ENCODE measurements at regions not wholly inside any gene's neighbourhood (a gene's known extent, or its start where the extent isn't known, plus 50 kb on each side); places are given as distances from the start of the nearest gene placed in this dataset.
"Not testable (repeated sequence)": the region's sequence is repeated elsewhere in the genome, so short reads cannot be mapped to it uniquely, and the experiment has no call there.

DNA sequence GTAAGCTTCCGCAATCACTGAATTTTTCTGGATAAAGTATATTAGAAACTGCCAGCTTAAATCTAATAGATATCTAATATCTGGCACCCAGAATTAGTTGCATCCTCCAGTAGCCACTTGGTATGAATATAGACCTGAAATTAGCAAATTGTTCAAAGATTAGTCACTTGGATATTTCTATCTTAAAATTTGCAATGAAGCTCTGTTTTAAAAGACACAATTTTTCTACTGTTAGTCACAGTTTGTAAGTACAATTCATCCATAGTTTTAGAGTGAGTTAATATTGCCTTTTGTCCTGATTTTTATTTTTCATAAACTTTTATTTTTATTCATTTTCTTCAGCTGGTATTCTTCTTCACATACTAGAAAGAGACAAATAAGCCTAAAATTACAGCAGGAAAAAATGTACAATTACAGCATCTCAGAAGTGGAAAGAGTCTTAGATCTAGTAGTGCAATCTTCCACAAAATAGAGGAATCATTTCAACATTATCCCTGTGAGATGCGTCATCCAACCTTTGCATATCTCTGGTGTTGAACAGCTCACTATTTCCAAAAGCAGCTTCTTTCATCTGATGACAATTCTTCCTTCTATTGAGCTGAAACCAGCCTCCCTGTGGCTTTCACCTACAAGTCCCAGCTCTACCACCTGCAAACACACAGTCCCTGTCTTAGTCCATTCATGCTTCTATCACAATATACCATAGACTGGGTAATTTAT, 190.0 kb upstream of the AR start:
- Mint-ChIP-seq H3K4me3 (no peak overlapping the region), H3K27ac (no peak overlapping the region), H3K27me3 (peaks cover 0 to 4% of the 10 kb centered on the region in 2 donors), H3K9me3 (peaks cover under 1% of the 10 kb centered on the region), H3K36me3 (peaks cover 2% of the 10 kb centered on the region), H3K4me1 (ENCODE audit: low read depth in 2 of 2) (no peaks in the 10 kb centered on the region)
- no peak for DNase-seq (ENCODE audit: low spot score)
- no peak for ATAC-seq

DNA sequence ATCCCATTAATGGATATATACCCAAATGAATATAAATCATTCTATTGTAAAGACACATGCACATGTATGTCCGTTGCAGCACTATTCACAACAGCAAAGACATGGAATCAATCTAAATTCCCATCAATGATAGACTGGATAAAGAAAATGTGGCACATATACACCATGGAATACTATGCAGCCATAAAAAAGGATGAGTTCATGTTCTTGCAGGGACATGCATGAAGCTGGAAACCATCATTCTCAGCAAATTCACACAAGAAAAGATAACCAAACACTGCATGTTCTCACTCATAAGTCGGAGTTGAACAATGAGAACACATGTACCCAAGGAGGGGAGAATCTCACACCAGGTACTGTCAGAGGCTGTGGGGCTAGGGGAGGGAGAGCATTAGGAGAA, 182.6 kb upstream of the AR start:
- not testable (repeated sequence) for DNase-seq (ENCODE audit: low spot score); H3K36me3 Mint-ChIP-seq; H3K27me3 Mint-ChIP-seq; H3K9me3 Mint-ChIP-seq; H3K4me3 Mint-ChIP-seq; H3K4me1 Mint-ChIP-seq (ENCODE audit: low read depth in 2 of 2); H3K27ac Mint-ChIP-seq; ATAC-seq

DNA sequence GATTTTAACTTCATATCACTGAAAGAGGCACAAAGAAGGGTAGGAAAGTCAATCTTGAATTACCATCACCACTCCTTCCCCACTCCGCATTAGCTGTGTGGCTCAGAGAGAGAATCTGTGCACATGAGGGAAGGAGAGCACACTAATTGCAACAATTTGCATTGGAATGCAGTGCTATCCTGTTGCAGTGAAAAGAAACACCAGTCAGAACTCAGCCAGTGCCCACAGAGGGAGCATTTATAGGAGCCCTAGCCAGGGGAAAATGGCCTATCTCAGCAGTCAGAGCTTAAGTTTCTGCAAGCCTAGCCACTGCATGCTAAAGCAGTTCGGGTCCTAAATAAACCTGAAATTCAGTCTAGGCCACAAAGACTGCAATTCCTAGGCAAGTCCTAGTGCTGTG, 159.4 kb upstream of the AR start:
- ATAC-seq (no peak), DNase-seq (ENCODE audit: low spot score) (no peak)
- Mint-ChIP-seq H3K9me3 (peaks cover 7% of the 10 kb centered on the region), H3K27me3 (no peaks in the 10 kb centered on the region), H3K36me3 (peaks cover 4% of the 10 kb centered on the region), H3K4me3 (no peak overlapping the region), H3K4me1 (ENCODE audit: low read depth in 2 of 2) (no peaks in the 10 kb centered on the region), H3K27ac (no peak overlapping the region)

DNA sequence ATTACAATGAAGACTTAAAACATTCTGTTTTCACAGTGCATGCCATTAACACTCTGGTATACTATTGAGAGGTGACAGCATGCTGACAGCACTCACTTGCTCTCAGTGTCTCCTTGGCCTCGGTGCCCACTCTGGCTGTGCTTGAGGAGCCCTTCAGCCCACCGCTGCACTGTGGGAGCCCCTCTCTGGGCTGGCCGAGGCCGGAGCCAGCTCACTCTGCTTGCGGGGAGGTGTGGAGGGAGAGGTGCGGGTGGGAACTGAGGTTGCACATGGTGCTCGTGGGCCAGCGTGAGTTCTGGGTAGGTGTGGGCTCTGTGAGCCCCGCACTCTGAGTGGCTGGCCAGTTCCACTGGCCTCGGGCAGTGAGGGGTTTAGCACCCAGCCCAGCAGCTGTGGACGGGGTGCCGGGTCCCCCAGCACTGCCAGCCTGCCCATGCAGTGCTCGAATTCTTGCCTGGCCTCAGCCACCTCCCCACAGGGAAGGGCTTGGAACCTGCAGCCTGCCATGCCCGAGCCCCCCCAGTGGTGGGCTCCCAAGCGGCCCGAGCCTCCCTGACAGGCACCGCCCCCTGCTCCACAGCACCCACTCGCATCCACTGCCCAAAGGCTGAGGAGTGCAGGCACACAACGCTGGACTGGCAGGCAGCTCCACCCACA, 135.3 kb upstream of the AR start:
- no peaks in the 10 kb centered on the region for H3K9me3 Mint-ChIP-seq
- H3K4me3 Mint-ChIP-seq = no peak overlapping the region
- H3K4me1 Mint-ChIP-seq (ENCODE audit: low read depth in 2 of 2) = no peaks in the 10 kb centered on the region
- H3K27me3 Mint-ChIP-seq = no peaks in the 10 kb centered on the region
- no peak for DNase-seq (ENCODE audit: low spot score)
- ATAC-seq = peak in 1 of 2 donors; percentile 53
- no peak overlapping the region for H3K27ac Mint-ChIP-seq
- no peaks in the 10 kb centered on the region for H3K36me3 Mint-ChIP-seq

DNA sequence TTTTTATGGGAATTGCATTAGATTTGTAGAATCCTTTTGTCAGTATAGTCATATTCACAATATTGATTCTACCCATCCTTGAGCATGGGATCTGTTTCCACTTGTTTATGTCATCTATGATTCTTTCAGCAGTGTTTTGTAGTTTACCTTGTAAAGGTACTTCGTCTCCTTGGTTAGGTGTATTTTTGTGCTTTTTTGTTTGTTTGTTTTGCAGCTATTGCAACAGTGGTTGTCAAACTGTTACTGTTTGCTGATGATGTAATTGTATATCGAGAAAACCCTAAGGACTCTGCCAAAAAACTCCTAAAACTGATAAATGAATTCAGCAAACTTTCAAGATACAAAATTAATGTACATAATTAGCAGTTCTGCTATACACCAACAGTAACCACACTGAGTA, 127.9 kb upstream of the AR start:
- Mint-ChIP-seq H3K4me1 (ENCODE audit: low read depth in 2 of 2) (no peaks in the 10 kb centered on the region), H3K36me3 (no peaks in the 10 kb centered on the region), H3K9me3 (peaks cover 9% of the 10 kb centered on the region), H3K27ac (no peak overlapping the region), H3K27me3 (no peaks in the 10 kb centered on the region), H3K4me3 (no peak overlapping the region)
- DNase-seq (ENCODE audit: low spot score) (no peak), ATAC-seq (no peak)

DNA sequence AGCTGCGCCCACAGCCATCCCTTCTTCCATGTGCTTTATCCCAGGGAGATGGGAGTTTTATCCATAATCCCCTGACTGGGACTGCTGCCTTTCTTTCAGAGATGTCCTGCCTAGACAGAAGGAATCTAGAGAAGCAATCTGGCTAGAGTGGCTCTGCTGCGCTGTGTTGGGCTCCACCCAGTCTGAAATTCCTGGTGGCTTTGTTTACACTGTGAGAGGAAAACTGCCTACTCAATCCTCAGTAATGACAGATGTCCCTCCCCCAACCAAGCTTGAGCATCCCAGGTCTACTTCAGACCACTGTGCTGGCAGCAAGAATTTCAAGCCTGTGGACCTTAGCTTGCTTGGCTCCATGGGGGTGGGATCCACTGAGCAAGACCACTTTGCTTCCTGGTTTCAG, 116.9 kb upstream of the AR start:
- Mint-ChIP-seq H3K4me3 (no peak overlapping the region), H3K4me1 (ENCODE audit: low read depth in 2 of 2) (no peaks in the 10 kb centered on the region)

DNA sequence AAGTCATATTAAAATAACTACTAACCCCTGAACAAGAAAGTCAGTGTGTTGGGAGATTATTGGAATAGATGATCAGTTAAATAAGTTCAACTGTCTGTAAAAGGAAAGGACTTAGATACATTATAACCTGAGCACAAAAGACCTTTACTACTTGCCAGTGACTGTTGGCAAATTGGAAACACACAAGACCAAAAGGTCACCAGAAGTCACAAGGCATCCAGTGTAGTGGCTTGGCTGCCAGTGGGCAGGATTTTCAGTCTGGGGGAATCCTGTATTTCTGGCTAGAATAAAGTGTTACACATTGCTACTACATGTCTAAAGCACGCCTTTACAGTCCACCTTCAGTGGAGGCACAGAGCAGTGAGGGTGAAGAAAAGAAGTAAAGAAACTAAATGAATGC, 108.3 kb upstream of the AR start:
- Mint-ChIP-seq H3K27ac (no peak overlapping the region), H3K27me3 (peaks cover 0 to 12% of the 10 kb centered on the region in 2 donors), H3K4me1 (ENCODE audit: low read depth in 2 of 2) (no peaks in the 10 kb centered on the region), H3K9me3 (peaks cover 8% of the 10 kb centered on the region), H3K4me3 (no peak overlapping the region), H3K36me3 (no peaks in the 10 kb centered on the region)
- DNase-seq (ENCODE audit: low spot score) (no peak), ATAC-seq (no peak)

More for the DNA sequence above, 116.9 kb upstream of the AR start:
- peaks cover 3% of the 10 kb centered on the region for H3K9me3 Mint-ChIP-seq
- H3K27ac Mint-ChIP-seq = no peak overlapping the region
- DNase-seq (ENCODE audit: low spot score) = no peak
- no peak for ATAC-seq
- no peaks in the 10 kb centered on the region for H3K27me3 Mint-ChIP-seq
- H3K36me3 Mint-ChIP-seq = peaks cover 5% of the 10 kb centered on the region

DNA sequence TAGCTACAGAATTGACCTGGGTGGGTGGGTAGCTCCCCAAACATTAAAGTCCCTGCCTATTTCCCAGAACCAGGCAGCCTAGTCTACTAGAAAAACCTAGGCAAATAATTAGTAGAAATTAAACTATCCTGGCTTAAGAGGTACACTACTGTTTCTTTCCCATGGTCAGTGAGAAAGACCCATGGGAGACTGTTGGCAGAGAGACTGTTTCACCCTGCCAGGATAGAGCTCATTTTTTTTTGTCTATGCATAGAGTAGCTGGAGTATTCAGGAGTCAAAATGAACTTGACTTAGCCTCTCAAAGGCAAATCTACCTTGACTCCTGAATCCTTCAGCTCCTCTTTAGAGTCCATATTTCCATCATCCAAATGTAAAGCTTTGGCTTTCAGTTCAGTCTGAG, 107.0 kb upstream of the AR start:
- Mint-ChIP-seq H3K4me1 (ENCODE audit: low read depth in 2 of 2) (no peaks in the 10 kb centered on the region), H3K27ac (no peak overlapping the region), H3K4me3 (no peak overlapping the region), H3K36me3 (no peaks in the 10 kb centered on the region), H3K27me3 (peaks cover 0 to 14% of the 10 kb centered on the region in 2 donors), H3K9me3 (peaks cover 8% of the 10 kb centered on the region)
- no peak for DNase-seq (ENCODE audit: low spot score)
- ATAC-seq = no peak

DNA sequence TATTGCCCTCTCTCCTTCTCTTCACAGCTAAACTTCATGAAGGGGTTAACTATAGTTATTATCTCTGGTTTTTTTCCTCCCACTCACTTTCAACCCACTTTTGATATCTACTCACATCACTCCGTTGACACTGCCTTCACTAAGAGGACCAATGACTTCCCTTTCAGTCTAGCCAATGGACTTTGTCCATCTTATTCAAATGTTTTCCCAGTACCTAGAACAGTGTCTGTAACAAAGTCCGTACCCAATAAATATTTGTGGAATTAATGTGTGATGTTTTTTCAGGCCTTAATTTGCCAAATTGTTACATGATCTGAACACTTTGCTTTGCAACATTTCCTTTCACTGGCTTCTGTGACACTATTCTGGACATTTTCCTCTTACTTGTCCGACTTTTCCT, 106.0 kb upstream of the AR start:
- ATAC-seq = no peak
- Mint-ChIP-seq H3K4me3 (no peak overlapping the region), H3K27me3 (peaks cover 0 to 15% of the 10 kb centered on the region in 2 donors), H3K9me3 (peaks cover 8% of the 10 kb centered on the region), H3K36me3 (no peaks in the 10 kb centered on the region), H3K4me1 (ENCODE audit: low read depth in 2 of 2) (no peaks in the 10 kb centered on the region), H3K27ac (no peak overlapping the region)
- DNase-seq (ENCODE audit: low spot score) = no peak

DNA sequence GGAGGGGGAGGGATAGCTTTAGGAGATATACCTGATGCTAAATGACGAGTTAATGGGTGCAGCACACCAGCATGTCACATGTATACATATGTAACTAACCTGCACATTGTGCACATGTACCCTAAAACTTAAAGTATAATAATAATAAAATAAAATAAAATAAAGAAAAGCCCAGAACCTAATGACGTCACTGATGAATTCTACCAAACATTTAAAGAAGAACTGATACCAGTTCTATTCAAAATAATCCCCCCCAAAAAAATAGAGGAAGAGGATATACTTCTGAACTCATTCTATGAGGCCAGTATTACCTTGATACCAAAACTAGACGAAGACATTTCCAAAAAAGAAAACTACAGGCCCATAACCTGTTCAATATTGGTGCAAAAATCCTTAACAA, 68.6 kb upstream of the AR start:
- not testable (repeated sequence) for ATAC-seq; DNase-seq (ENCODE audit: low spot score); H3K9me3 Mint-ChIP-seq; H3K27me3 Mint-ChIP-seq; H3K4me1 Mint-ChIP-seq (ENCODE audit: low read depth in 2 of 2); H3K4me3 Mint-ChIP-seq; H3K27ac Mint-ChIP-seq; H3K36me3 Mint-ChIP-seq

DNA sequence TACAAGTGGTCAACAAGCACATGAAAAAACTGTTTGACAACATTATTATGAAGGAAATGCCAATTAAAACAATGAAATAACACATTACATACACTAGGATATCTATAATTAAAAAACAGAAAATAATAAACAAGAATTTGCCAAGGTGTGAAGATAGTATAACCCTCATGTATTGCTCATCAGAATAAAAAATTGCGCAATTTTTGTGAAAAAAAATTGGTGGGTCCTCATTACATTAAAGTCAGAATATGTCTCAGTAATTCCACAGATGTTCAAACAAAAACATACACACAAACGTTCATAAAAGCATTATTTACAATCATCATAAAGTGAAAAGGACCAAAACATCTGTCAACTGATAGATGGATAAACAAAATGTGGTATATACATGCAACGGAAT, 63.0 kb upstream of the AR start:
- Mint-ChIP-seq H3K4me1 (ENCODE audit: low read depth in 2 of 2) (no peaks in the 10 kb centered on the region), H3K27ac (no peak overlapping the region), H3K36me3 (no peaks in the 10 kb centered on the region), H3K9me3 (no peaks in the 10 kb centered on the region), H3K4me3 (no peak overlapping the region), H3K27me3 (no peaks in the 10 kb centered on the region)
- DNase-seq (ENCODE audit: low spot score) = no peak
- ATAC-seq = no peak

Data from natural killer cell treated with Interleukin-12 subunit alpha and Interleukin-12 subunit beta and Interleukin-15 and Interleukin-18, amount 100 ng/mL, for 72 hours (primary cell).